Lung (tissue), 12 donors: ENCODE measurements at regions not wholly inside any gene's neighbourhood (a gene's known extent, or its start where the extent isn't known, plus 50 kb on each side); places are given as distances from the start of the nearest gene placed in this dataset. TPM values are rescaled to one million over a fixed set of nuclear protein-coding genes. Genes with fewer than 3 reads are reported as not detected.
A peak's percentile ranks its signal among the peaks of the same experiment; 100 is the strongest.

Source experiments
- ATAC-seq: fragments of 200-7000 bp; cut with Tn5 transposase; one replicate; pipeline ENCODE4 v1.9.1; 2020; ENCODE audit warnings: moderate number of reproducible peaks; ENCODE audit not compliant: insufficient read depth, low FRiP score
- DNase-seq, 3 donors: peaks; one replicate each; pipeline ENCODE4 v3.0.0-alpha.2; 2013 to 2017
- H3K27ac ChIP-seq, 2 donors: one replicate each; pipeline ENCODE4 v1.5.1; 2013; ENCODE audit warnings: mild to moderate bottlenecking in 2 of 2, moderate library complexity in 2 of 2, control low read depth in 1 of 2, inconsistent platforms in 1 of 2, low read depth in 1 of 2, low read length in 1 of 2
- H3K27me3 ChIP-seq, 3 donors: one replicate each; pipeline ENCODE4 v1.5.1; 2013; ENCODE audit warnings: low read length in 2 of 3; ENCODE audit not compliant: control insufficient read depth in 3 of 3, insufficient read depth in 3 of 3
- H3K36me3 ChIP-seq, 4 donors: one replicate each; pipeline ENCODE4 v1.5.1; 2013; ENCODE audit warnings: low read length in 4 of 4, mild to moderate bottlenecking in 1 of 4, moderate library complexity in 1 of 4; ENCODE audit not compliant: control insufficient read depth in 4 of 4, insufficient read depth in 4 of 4
- H3K4me1 ChIP-seq, 5 donors: one replicate each; pipeline ENCODE4 v1.5.1; 2013; ENCODE audit warnings: low read length in 5 of 5, mild to moderate bottlenecking in 2 of 5, moderate library complexity in 1 of 5; ENCODE audit not compliant: control insufficient read depth in 5 of 5, insufficient read depth in 5 of 5
- H3K4me3 ChIP-seq: one replicate; pipeline ENCODE4 v1.5.1; 2013; ENCODE audit warnings: mild to moderate bottlenecking, control low read depth, moderate library complexity
- H3K9ac ChIP-seq, 2 donors: one replicate each; pipeline ENCODE4 v1.5.1; 2013; ENCODE audit warnings: low read length in 2 of 2, control low read depth in 1 of 2; ENCODE audit not compliant: insufficient read depth in 1 of 2
- H3K9me3 ChIP-seq, 4 donors: one replicate each; pipeline ENCODE4 v1.5.1; 2013; ENCODE audit warnings: low read length in 3 of 4, mild to moderate bottlenecking in 1 of 4, moderate library complexity in 1 of 4; ENCODE audit not compliant: control insufficient read depth in 4 of 4, insufficient read depth in 3 of 4
- CTCF ChIP-seq: IDR thresholded peaks from 2 replicates; pipeline ENCODE4 v1.5.1; 2012; ENCODE audit warnings: mild to moderate bottlenecking; ENCODE audit errors: control extremely low read depth, extremely low read depth
- WGBS, 2 donors: extraction: QIAGEN DNeasy Blood & Tissue Kit; methylation state at CpG; one replicate each; pipeline ENCODE4 v1.1.7; 2013; 5-methylcytosine and 5-hydroxymethylcytosine counted together
- small RNA-seq: library from RNA; depleted of rRNA; stranded (forward); fragments of <200 nt; gene quantifications from one replicate; pipeline ENCODE3, GENCODE V24; 2014; ENCODE audit warnings: low replicate concordance
- donor health status: control.
- donor health status: control.
- donor health status: Bipolar disorder and iron deficiency.
- donor health status: healthy.
- donor health status: DM: yes; HTN: yes; CAD: no.

- WGBS, 2 donors = 86 to 87% methylated on average over 2 of the region's 2 CpGs
- no peaks in the 10 kb centered on the region for H3K36me3 ChIP-seq
Measured at GRCh38 chr11:86120807-86121206, 51.9 kb upstream of the PICALM start.

GRCh38 chr11:86119906-86120305 lies 51.0 kb upstream of the PICALM start:
- Histone ChIP-seq H3K27me3 (no peaks in the 10 kb centered on the region), H3K36me3 (no peaks in the 10 kb centered on the region), H3K9ac (no peak overlapping the region), H3K27ac (no peak overlapping the region), H3K9me3 (no peaks in the 10 kb centered on the region), H3K4me3 (no peak overlapping the region), H3K4me1 (peaks cover 0 to 11% (median 0%) of the 10 kb centered on the region in 5 donors)
- TF ChIP-seq CTCF = no peak
- no peak for DNase-seq
- 95 to 100% methylated on average over 1 of the region's 1 CpG for WGBS, 2 donors
- ATAC-seq = no peak

More at GRCh38 chr11:86120807-86121206, 51.9 kb upstream of the PICALM start:
- ATAC-seq (no peak), DNase-seq (no peak)
- Histone ChIP-seq H3K4me1 (peaks cover 0 to 11% (median 0%) of the 10 kb centered on the region in 5 donors), H3K27me3 (no peaks in the 10 kb centered on the region), H3K9ac (no peak overlapping the region), H3K27ac (no peak overlapping the region), H3K4me3 (no peak overlapping the region), H3K9me3 (no peaks in the 10 kb centered on the region)
- TF ChIP-seq CTCF = no peak

- no peaks in the 10 kb centered on the region for H3K27me3 ChIP-seq
- no peak for TF ChIP-seq CTCF
- no peaks in the 10 kb centered on the region for H3K36me3 ChIP-seq
- H3K9me3 ChIP-seq = no peaks in the 10 kb centered on the region
- peaks cover 0 to 11% (median 0%) of the 10 kb centered on the region in 5 donors for H3K4me1 ChIP-seq
- no peak overlapping the region for H3K9ac ChIP-seq
- DNase-seq (peak; percentile 45 to 86 (median 82)), ATAC-seq (no peak)
- WGBS, 2 donors = 74 to 78% methylated on average over 3 of the region's 3 CpGs
- H3K4me3 ChIP-seq = no peak overlapping the region
- H3K27ac ChIP-seq = no peak overlapping the region
Measured at GRCh38 chr11:86119077-86119476, 50.2 kb upstream of the PICALM start.

Small RNA genes lying in the stretch of these regions (small RNA-seq; reads per million reads assigned to genes)
- not detected for gene RNU6-560P
